Sigmoid colon (tissue), 3 donors: ENCODE measurements at regions not wholly inside any gene's neighbourhood (a gene's known extent, or its start where the extent isn't known, plus 50 kb on each side); places are given as distances from the start of the nearest gene placed in this dataset.

Experiments
- POLR2A ChIP-seq, 2 donors: fragments of 450-650 bp; IDR thresholded peaks; one replicate each; pipeline ENCODE4 v1.6.1; 2016; ENCODE audit warnings: antibody characterized with exemption in 2 of 2, mild to moderate bottlenecking in 2 of 2, moderate library complexity in 2 of 2
- TF ChIP-seq, protein P1 (sequence below), 4 experiments: fragments of 450-650 bp in 3 of 4; fragments of 200-600 bp in 1 of 4; IDR thresholded peaks; one replicate each; pipeline ENCODE4 v1.5.1; 2016 to 2019; ENCODE audit warnings: antibody characterized with exemption in 4 of 4, mild to moderate bottlenecking in 3 of 4, moderate library complexity in 2 of 4

- TF ChIP-seq, protein P1, sequence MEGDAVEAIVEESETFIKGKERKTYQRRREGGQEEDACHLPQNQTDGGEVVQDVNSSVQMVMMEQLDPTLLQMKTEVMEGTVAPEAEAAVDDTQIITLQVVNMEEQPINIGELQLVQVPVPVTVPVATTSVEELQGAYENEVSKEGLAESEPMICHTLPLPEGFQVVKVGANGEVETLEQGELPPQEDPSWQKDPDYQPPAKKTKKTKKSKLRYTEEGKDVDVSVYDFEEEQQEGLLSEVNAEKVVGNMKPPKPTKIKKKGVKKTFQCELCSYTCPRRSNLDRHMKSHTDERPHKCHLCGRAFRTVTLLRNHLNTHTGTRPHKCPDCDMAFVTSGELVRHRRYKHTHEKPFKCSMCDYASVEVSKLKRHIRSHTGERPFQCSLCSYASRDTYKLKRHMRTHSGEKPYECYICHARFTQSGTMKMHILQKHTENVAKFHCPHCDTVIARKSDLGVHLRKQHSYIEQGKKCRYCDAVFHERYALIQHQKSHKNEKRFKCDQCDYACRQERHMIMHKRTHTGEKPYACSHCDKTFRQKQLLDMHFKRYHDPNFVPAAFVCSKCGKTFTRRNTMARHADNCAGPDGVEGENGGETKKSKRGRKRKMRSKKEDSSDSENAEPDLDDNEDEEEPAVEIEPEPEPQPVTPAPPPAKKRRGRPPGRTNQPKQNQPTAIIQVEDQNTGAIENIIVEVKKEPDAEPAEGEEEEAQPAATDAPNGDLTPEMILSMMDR (IDR thresholded peaks at IDR 0.05): no peak
- TF ChIP-seq POLR2A (IDR thresholded peaks at IDR 0.05): no peak
Observed at GRCh38 chr5:2169850-2170760, 287.4 kb upstream of the IRX4 start.
